IMR-90 (cell line): ENCODE measurements at regions not wholly inside any gene's neighbourhood (a gene's known extent, or its start where the extent isn't known, plus 50 kb on each side); places are given as distances from the start of the nearest gene placed in this dataset.

Source experiments
- ATAC-seq: fragments of 200-7000 bp; cut with Tn5 transposase; 2 replicates; pipeline ENCODE4 v1.9.1; 2020; ENCODE audit warnings: low read depth, mild to moderate bottlenecking, moderate library complexity
- BruUV-seq: library from RNA; stranded (reverse); fragments of 400-500 nt; replicated peaks from 2 replicates; lab custom pipeline; 2021; lab: Mats Ljungman, UMichigan
- CTCF ChIA-PET: fragments of 300-600 bp; formaldehyde crosslinking; extraction: SDS; loops from one replicate; lab custom pipeline; 2021; ENCODE audit warnings: antibody characterized with exemption; lab: Yijun Ruan, JAX
- POLR2A ChIA-PET: fragments of 300-600 bp; sonication (Branson Sonifier 250); formaldehyde crosslinking; loops from one replicate; lab custom pipeline; 2022; ENCODE audit warnings: antibody characterized with exemption; ENCODE audit not compliant: unreplicated experiment; lab: Charles Lee
- DNase-seq: peaks from one replicate; pipeline ENCODE4 v3.0.0; 2013
- H2AFZ ChIP-seq: replicated peaks from 2 replicates; pipeline ENCODE3; 2013; ENCODE audit warnings: low read length, mild to moderate bottlenecking; ENCODE audit not compliant: poor library complexity
- H2AK5ac ChIP-seq: 2 replicates; pipeline ENCODE4 v1.6.1; 2013; ENCODE audit warnings: low read depth, low read length, inconsistent platforms
- H2AK9ac ChIP-seq: replicated peaks from 2 replicates; pipeline ENCODE3; 2013; ENCODE audit warnings: mild to moderate bottlenecking, low read depth, low read length, moderate library complexity; ENCODE audit not compliant: poor library complexity
- H2BK120ac ChIP-seq: 2 replicates; pipeline ENCODE4 v1.6.1; 2013; ENCODE audit warnings: low read depth, low read length, inconsistent platforms
- H2BK15ac ChIP-seq: 3 replicates; pipeline ENCODE4 v1.6.1; 2013; ENCODE audit warnings: low read depth, low read length, inconsistent platforms
- H2BK20ac ChIP-seq: 2 replicates; pipeline ENCODE4 v1.6.1; 2013; ENCODE audit warnings: low read depth, mild to moderate bottlenecking, inconsistent platforms, low read length, moderate library complexity
- H2BK5ac ChIP-seq: 2 replicates; pipeline ENCODE4 v1.6.1; 2013; ENCODE audit warnings: mild to moderate bottlenecking, low read depth, low read length, inconsistent platforms; ENCODE audit not compliant: poor library complexity, severe bottlenecking
- H3K14ac ChIP-seq: replicated peaks from 2 replicates; pipeline ENCODE4 v1.6.1; 2013; ENCODE audit warnings: low read depth, low read length, inconsistent platforms
- H3K18ac ChIP-seq: 2 replicates; pipeline ENCODE4 v1.6.1; 2013; ENCODE audit warnings: low read depth, low read length, control low read depth
- H3K23ac ChIP-seq: 2 replicates; pipeline ENCODE4 v1.6.1; 2013; ENCODE audit warnings: low read depth, low read length, inconsistent platforms
- H3K27ac ChIP-seq: 2 replicates; pipeline ENCODE4 v1.5.1; 2013; ENCODE audit warnings: mild to moderate bottlenecking, control low read depth, low read length; ENCODE audit not compliant: insufficient read depth
- H3K27me3 ChIP-seq: 2 replicates; pipeline ENCODE4 v1.6.1; 2013; ENCODE audit warnings: low read length; ENCODE audit not compliant: control insufficient read depth, insufficient read depth
- H3K36me3 ChIP-seq: 2 replicates; pipeline ENCODE4 v1.6.1; 2013; ENCODE audit warnings: low read length, mixed read lengths; ENCODE audit not compliant: control insufficient read depth, insufficient read depth
- H3K4ac ChIP-seq: 2 replicates; pipeline ENCODE4 v1.6.1; 2013; ENCODE audit warnings: low read depth, low read length, inconsistent platforms
- H3K4me1 ChIP-seq: 2 replicates; pipeline ENCODE4 v1.6.1; 2013; ENCODE audit warnings: low read length, mixed read lengths; ENCODE audit not compliant: control insufficient read depth, insufficient read depth
- H3K4me2 ChIP-seq: 2 replicates; pipeline ENCODE4 v1.6.1; 2013; ENCODE audit warnings: low read depth, mild to moderate bottlenecking, control low read depth, low read length, moderate library complexity
- H3K4me3 ChIP-seq: 2 replicates; pipeline ENCODE4 v1.5.1; 2013; ENCODE audit warnings: low read depth, mild to moderate bottlenecking, control low read depth, low read length, moderate library complexity; ENCODE audit not compliant: insufficient read depth
- H3K56ac ChIP-seq: 2 replicates; pipeline ENCODE4 v1.6.1; 2013; ENCODE audit warnings: low read length, inconsistent platforms; ENCODE audit not compliant: insufficient read depth; ENCODE audit errors: extremely low read depth
- H3K79me1 ChIP-seq, 2 experiments: 2 replicates each; pipeline ENCODE4 v1.6.1; 2013; ENCODE audit warnings: low read length in 2 of 2, inconsistent platforms in 1 of 2, low read depth in 1 of 2
- H3K9ac ChIP-seq: 2 replicates; pipeline ENCODE4 v1.6.1; 2013; ENCODE audit warnings: low read depth, low read length, control low read depth
- H3K9me1 ChIP-seq: 2 replicates; pipeline ENCODE4 v1.6.1; 2013; ENCODE audit warnings: low read length, inconsistent platforms; ENCODE audit not compliant: insufficient read depth
- H3K9me3 ChIP-seq: 2 replicates; pipeline ENCODE4 v1.6.1; 2013; ENCODE audit warnings: low read length; ENCODE audit not compliant: control insufficient read depth, insufficient read depth
- H4K20me1 ChIP-seq: 2 replicates; pipeline ENCODE4 v1.6.1; 2013; ENCODE audit warnings: low read length, inconsistent platforms; ENCODE audit not compliant: insufficient read depth
- H4K5ac ChIP-seq: 2 replicates; pipeline ENCODE4 v1.6.1; 2013; ENCODE audit warnings: mild to moderate bottlenecking, low read depth, low read length, control low read depth
- H4K8ac ChIP-seq, 2 experiments: 2 replicates each; pipeline ENCODE4 v1.6.1; 2013; ENCODE audit warnings: low read depth in 2 of 2, low read length in 2 of 2, control low read depth in 1 of 2, inconsistent platforms in 1 of 2
- H4K91ac ChIP-seq: 2 replicates; pipeline ENCODE4 v1.6.1; 2013; ENCODE audit warnings: low read depth, low read length, inconsistent platforms; ENCODE audit not compliant: insufficient read depth
- BHLHE40 ChIP-seq: fragments of 150-350 bp; IDR thresholded peaks from 2 replicates; pipeline ENCODE4 v1.6.1; 2016; ENCODE audit warnings: mild to moderate bottlenecking, low read depth, low read length
- CEBPB ChIP-seq: IDR thresholded peaks from 2 replicates; pipeline ENCODE4 v1.6.1; 2012; ENCODE audit warnings: low read depth, low read length, improper control_type of control experiment
- CHD1 ChIP-seq: IDR thresholded peaks from 2 replicates; pipeline ENCODE4 v1.6.1; 2012; ENCODE audit warnings: low read depth, low read length, improper control_type of control experiment
- CTCF ChIP-seq: conservative IDR thresholded peaks from 2 replicates; pipeline ENCODE4 v1.5.1; 2012; ENCODE audit warnings: mild to moderate bottlenecking, low read depth, low read length, improper control_type of control experiment
- ELK1 ChIP-seq: fragments of 150-350 bp; IDR thresholded peaks from 2 replicates; pipeline ENCODE4 v1.6.1; 2016; ENCODE audit warnings: low read depth, mild to moderate bottlenecking, low read length, moderate library complexity, borderline replicate concordance
- FOS ChIP-seq: fragments of 150-350 bp; IDR thresholded peaks from 2 replicates; pipeline ENCODE4 v1.6.1; 2016; ENCODE audit warnings: low read depth, low read length
- MAFK ChIP-seq: IDR thresholded peaks from 2 replicates; pipeline ENCODE4 v1.6.1; 2012; ENCODE audit warnings: low read depth, low read length, improper control_type of control experiment
- NFE2L2 ChIP-seq: fragments of 150-350 bp; IDR thresholded peaks from 2 replicates; pipeline ENCODE4 v1.6.1; 2016; ENCODE audit warnings: low read depth, mild to moderate bottlenecking, low read length
- RAD21 ChIP-seq: IDR thresholded peaks from 2 replicates; pipeline ENCODE4 v1.6.1; 2012; ENCODE audit warnings: low read length, improper control_type of control experiment
- WGBS, 2 experiments: methylation state at CpG; one replicate each; pipeline versions ENCODE4 v1.1.5 to v1.1.7; 2013; ENCODE audit warnings: missing lambda C conversion rate in 2 of 2; ENCODE audit not compliant: insufficient read length in 1 of 2; ENCODE audit errors: extremely low coverage in 2 of 2; 5-methylcytosine and 5-hydroxymethylcytosine counted together
- dilution Hi-C: fragments of 300-500 bp; cut with HindIII; formaldehyde crosslinking; loops from one replicate; pipeline ENCODE4 v1.14.3; 2018; ENCODE audit warnings: low sequenced_read_pairs; ENCODE audit not compliant: unreplicated experiment
- in situ Hi-C: fragments of 300-500 bp; cut with MboI; formaldehyde crosslinking; loops from 3 replicates; pipeline ENCODE4 v1.14.3; 2019; ENCODE audit warnings: low sequenced_read_pairs, inconsistent platforms, mixed read lengths
- intact Hi-C: fragments of 100-400 bp; cut with micrococcal nuclease; formaldehyde crosslinking; loops from 2 replicates; pipeline ENCODE4 v1.10.0; 2022
- TF ChIP-seq, protein P1 (sequence below): fragments of 150-350 bp; IDR thresholded peaks from 2 replicates; pipeline ENCODE4 v1.6.1; 2017; ENCODE audit warnings: mild to moderate bottlenecking, antibody characterized with exemption, low read length, low read depth

- ChIA-PET POLR2A (no interaction called here), CTCF (interaction anchor here (0.5 kb wide), 1 partner anchor 86 kb away, joined by 3 read pairs; no protein-coding TSS in a partner anchor)
- Histone ChIP-seq H4K91ac (peak overlapping the region; percentile 47), H2BK15ac (peak overlapping the region; percentile 15; the same call in 1 of the 3 replicates), H3K56ac (peak overlapping the region; percentile 66; the same call in 1 of the 2 replicates), H2AK9ac (peak overlapping the region; percentile 2), H2AFZ (peak overlapping the region; percentile 81), H3K4me1 (peaks cover 7% of the 10 kb centered on the region), H3K18ac (peak overlapping the region; percentile 28; the same call in 1 of the 2 replicates), H2BK5ac (peak overlapping the region; percentile 74), H2BK120ac (peak overlapping the region; percentile 85), H3K9me3 (no peaks in the 10 kb centered on the region), H3K4me2 (peak overlapping the region; percentile 63), H3K27ac (peak overlapping the region; percentile 47), H2BK20ac (peak overlapping the region; percentile 56), H3K4ac (peak overlapping the region; percentile 82), H3K9ac (no peak overlapping the region), H4K20me1 (no peaks in the 10 kb centered on the region), H2AK5ac (peak overlapping the region; percentile 26; the same call in 1 of the 2 replicates), H3K14ac (no peak overlapping the region), H3K79me1 (no peaks in the 10 kb centered on the region), H4K5ac (no peak overlapping the region), H3K9me1 (peaks cover 3% of the 10 kb centered on the region), H4K8ac (peak overlapping the region; percentile 6 to 37; a peak in 1 of 4 replicates), H3K36me3 (no peaks in the 10 kb centered on the region), H3K4me3 (no peak overlapping the region), H3K23ac (no peak overlapping the region), H3K27me3 (no peaks in the 10 kb centered on the region)
- dilution Hi-C loops = no loop called here
- ATAC-seq = peak; percentile 83
- no TSS peak for BruUV-seq
- peak; percentile 95 for DNase-seq
- TF ChIP-seq, protein P1, sequence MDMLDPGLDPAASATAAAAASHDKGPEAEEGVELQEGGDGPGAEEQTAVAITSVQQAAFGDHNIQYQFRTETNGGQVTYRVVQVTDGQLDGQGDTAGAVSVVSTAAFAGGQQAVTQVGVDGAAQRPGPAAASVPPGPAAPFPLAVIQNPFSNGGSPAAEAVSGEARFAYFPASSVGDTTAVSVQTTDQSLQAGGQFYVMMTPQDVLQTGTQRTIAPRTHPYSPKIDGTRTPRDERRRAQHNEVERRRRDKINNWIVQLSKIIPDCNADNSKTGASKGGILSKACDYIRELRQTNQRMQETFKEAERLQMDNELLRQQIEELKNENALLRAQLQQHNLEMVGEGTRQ = peak; percentile 57
- TF ChIP-seq NFE2L2 (no peak), ELK1 (no peak), MAFK (peak; percentile 3; the same call in 1 of the 2 replicates), FOS (peak; percentile 81), RAD21 (no peak), BHLHE40 (0 out of 2 replicates have a peak, but pooled peaks have one; percentile 20), CHD1 (no peak), CTCF (no peak), CEBPB (no peak)
- no CpG with 5 or more reads among the region's 9 CpGs for WGBS, 2 experiments
- intact Hi-C loops = loop anchor here (5.0 kb wide), 1 partner anchor 189 kb away; no protein-coding TSS in a partner anchor
- in situ Hi-C loops = no loop called here
These were observed 178.7 kb downstream of the EN1 start for GRCh38 chr2:118668431-118669424.
